SH-SY5Y (cell line): ENCODE measurements at regions not wholly inside any gene's neighbourhood (a gene's known extent, or its start where the extent isn't known, plus 50 kb on each side); places are given as distances from the start of the nearest gene placed in this dataset.

Experiments
- GATA2 ChIP-seq: IDR thresholded peaks from 2 replicates; pipeline ENCODE4 v1.6.1; 2011; ENCODE audit warnings: mild to moderate bottlenecking, low read depth, low read length
- GATA3 ChIP-seq: IDR thresholded peaks from 2 replicates; pipeline ENCODE4 v1.6.1; 2011; ENCODE audit warnings: low read depth, mild to moderate bottlenecking, low read length, moderate library complexity

- no peak for TF ChIP-seq GATA3
- no peak for TF ChIP-seq GATA2
These were observed 147.2 kb upstream of the ADAMTS5 start for GRCh38 chr21:27114111-27114510.
